Pancreas (tissue), 10 donors: ENCODE measurements at regions not wholly inside any gene's neighbourhood (a gene's known extent, or its start where the extent isn't known, plus 50 kb on each side); places are given as distances from the start of the nearest gene placed in this dataset.

Experiments used
- ATAC-seq, 4 donors: fragments of 200-7000 bp; cut with Tn5 transposase; one replicate each; pipeline versions ENCODE4 v1.8.0 to v1.9.1; 2020; ENCODE audit warnings: mild to moderate bottlenecking in 4 of 4, moderate library complexity in 4 of 4
- DNase-seq, 6 donors: peaks; one replicate each; pipeline ENCODE4 v3.0.0-alpha.2; 2020
- FAIRE-seq: peaks from 2 replicates; lab custom pipeline; 2012; peaks lifted over from hg19 to GRCh38; lab: Jason Lieb, UNC
- H3K27ac ChIP-seq, 4 donors: fragments of 200-600 bp; sonication (generic); 1 replicate in 3 of 4; 2 replicates in 1 of 4; pipeline versions ENCODE4 v1.5.0 to v1.8.0; 2020
- H3K27me3 ChIP-seq, 4 donors: fragments of 200-600 bp; one replicate each; pipeline ENCODE4 v1.8.0; 2021
- H3K36me3 ChIP-seq, 3 donors: fragments of 200-600 bp; sonication (generic) in 1 of 3; one replicate each; pipeline versions ENCODE4 v1.5.0 to v1.8.0; 2020 to 2021
- H3K4me1 ChIP-seq, 3 donors: fragments of 200-600 bp; one replicate each; pipeline ENCODE4 v1.8.0; 2021
- H3K4me3 ChIP-seq, 4 donors: fragments of 200-600 bp; sonication (generic) in 2 of 4; one replicate each; pipeline versions ENCODE4 v1.5.0 to v1.8.0; 2020 to 2021
- H3K9me3 ChIP-seq, 4 donors: fragments of 200-600 bp; one replicate each; pipeline ENCODE4 v1.8.0; 2021
- CTCF ChIP-seq, 4 donors: fragments of 200-600 bp; sonication (generic) in 3 of 4; IDR thresholded peaks; one replicate each; pipeline versions ENCODE4 v1.5.0 to v1.8.0; 2021; ENCODE audit warnings: antibody characterized with exemption in 4 of 4
- WGBS, 2 donors: extraction: QIAGEN DNeasy Blood & Tissue Kit; methylation state at CpG; one replicate each; pipeline ENCODE4 v1.1.7; 2013; 5-methylcytosine and 5-hydroxymethylcytosine counted together
- intact Hi-C, 3 donors: fragments of 100-400 bp; cut with DNase I; formaldehyde crosslinking; loops; one replicate each; pipeline versions ENCODE4 v1.11.1 to v1.14.2; 2022
- donor health status: healthy with polysubstance abuse.
- donor health status: DM: no; HTN: no; CAD: no; lungs with moderate emphysema.
- donor health status: DM: no; HTN: no; CAD: no.
- donor health status: control.
- donor health status: control.
- donor health status: Bipolar disorder and iron deficiency.
- donor health status: DM: yes; HTN: yes; CAD: no.
- donor health status: DM: no; HTN: no; CAD: no.
- donor health status: DM: no; HTN: no; CAD: no.
- donor health status: DM: yes; HTN: yes; CAD: no.

- intact Hi-C loops = no loop called here
- WGBS, 2 donors = 61 to 78% methylated on average over 4 of the region's 4 CpGs
- DNase-seq = no peak
Observed at GRCh38 chr11:38416141-38416540, 1818.1 kb upstream of the RAG2 start.

GRCh38 chr11:38411149-38411548 lies 1813.1 kb upstream of the RAG2 start:
- ATAC-seq = no peak
- DNase-seq = no peak
- Histone ChIP-seq H3K27me3 (no peaks in the 10 kb centered on the region), H3K36me3 (no peaks in the 10 kb centered on the region), H3K4me1 (no peaks in the 10 kb centered on the region), H3K9me3 (no peaks in the 10 kb centered on the region), H3K27ac (no peak overlapping the region), H3K4me3 (no peak overlapping the region)
- no peak for TF ChIP-seq CTCF (IDR thresholded peaks at IDR 0.05)
- intact Hi-C loops = no loop called here
- no peak for FAIRE-seq
- WGBS, 2 donors = 26 to 32% methylated on average over 2 of the region's 2 CpGs

More at GRCh38 chr11:38416141-38416540, 1818.1 kb upstream of the RAG2 start:
- FAIRE-seq = no peak
- no peak overlapping the region for H3K4me3 ChIP-seq
- H3K27ac ChIP-seq = no peak overlapping the region
- ATAC-seq = no peak
- H3K9me3 ChIP-seq = no peaks in the 10 kb centered on the region
- no peak for TF ChIP-seq CTCF (IDR thresholded peaks at IDR 0.05)
- H3K36me3 ChIP-seq = no peaks in the 10 kb centered on the region
- H3K27me3 ChIP-seq = no peaks in the 10 kb centered on the region
- no peaks in the 10 kb centered on the region for H3K4me1 ChIP-seq

GRCh38 chr11:38402063-38402462 lies 1804.0 kb upstream of the RAG2 start:
- no peak for ATAC-seq
- no peak for FAIRE-seq
- DNase-seq = no peak
- Histone ChIP-seq H3K4me1 (no peaks in the 10 kb centered on the region), H3K27ac (no peak overlapping the region), H3K36me3 (no peaks in the 10 kb centered on the region), H3K4me3 (no peak overlapping the region), H3K27me3 (no peaks in the 10 kb centered on the region), H3K9me3 (no peaks in the 10 kb centered on the region)
- 44 to 55% methylated on average over 4 of the region's 4 CpGs for WGBS, 2 donors
- TF ChIP-seq CTCF (IDR thresholded peaks at IDR 0.05) = no peak
- intact Hi-C loops = no loop called here

GRCh38 chr11:38392176-38392575 lies 1794.1 kb upstream of the RAG2 start:
- no peak for TF ChIP-seq CTCF (IDR thresholded peaks at IDR 0.05)
- H3K27ac ChIP-seq = no peak overlapping the region
- H3K27me3 ChIP-seq = no peaks in the 10 kb centered on the region
- H3K9me3 ChIP-seq = no peaks in the 10 kb centered on the region
- FAIRE-seq (no peak), DNase-seq (no peak), ATAC-seq (no peak)
- intact Hi-C loops = no loop called here
- no peak overlapping the region for H3K4me3 ChIP-seq
- 59 to 77% methylated on average over 1 of the region's 1 CpG for whole genome bisulfite sequencing, 2 donors
- H3K4me1 ChIP-seq = no peaks in the 10 kb centered on the region
- H3K36me3 ChIP-seq = no peaks in the 10 kb centered on the region

- ATAC-seq = no peak
Observed at GRCh38 chr11:38384568-38384967, 1786.5 kb upstream of the RAG2 start.

More at GRCh38 chr11:38384568-38384967, 1786.5 kb upstream of the RAG2 start:
- no peak overlapping the region for H3K4me3 ChIP-seq
- intact Hi-C loops = no loop called here
- no peaks in the 10 kb centered on the region for H3K9me3 ChIP-seq
- no peaks in the 10 kb centered on the region for H3K4me1 ChIP-seq
- TF ChIP-seq CTCF (IDR thresholded peaks at IDR 0.05) = no peak
- H3K27me3 ChIP-seq = no peaks in the 10 kb centered on the region
- no peak for DNase-seq
- H3K36me3 ChIP-seq = no peaks in the 10 kb centered on the region
- H3K27ac ChIP-seq = no peak overlapping the region
- 71 to 84% methylated on average over 4 of the region's 4 CpGs for WGBS, 2 donors
- no peak for FAIRE-seq
